Neural cell (in vitro differentiated cells): ENCODE measurements at regions not wholly inside any gene's neighbourhood (a gene's known extent, or its start where the extent isn't known, plus 50 kb on each side); places are given as distances from the start of the nearest gene placed in this dataset.

Experiments
- CTCF ChIP-seq: fragments of 450-650 bp; IDR thresholded peaks from 2 replicates; pipeline ENCODE4 v1.5.1; 2014; ENCODE audit warnings: antibody characterized with exemption, mild to moderate bottlenecking, moderate library complexity; ENCODE audit not compliant: poor library complexity, severe bottlenecking
- EP300 ChIP-seq: fragments of 450-650 bp; conservative IDR thresholded peaks from 2 replicates; pipeline ENCODE4 v1.6.1; 2014; ENCODE audit warnings: antibody characterized with exemption, mild to moderate bottlenecking, moderate library complexity; ENCODE audit not compliant: poor library complexity, severe bottlenecking
- EZH2 ChIP-seq: fragments of 200-600, 300-800 bp; shearing (Covaris generic), sonication (generic); IDR thresholded peaks from 2 replicates; pipeline ENCODE4 v1.6.1; 2014; ENCODE audit warnings: antibody characterized with exemption, low read length, borderline replicate concordance, mild to moderate bottlenecking; ENCODE audit not compliant: insufficient read depth, poor library complexity, severe bottlenecking
- MXI1 ChIP-seq: fragments of 450-650 bp; conservative IDR thresholded peaks from 2 replicates; pipeline ENCODE4 v1.6.1; 2014; ENCODE audit warnings: antibody characterized with exemption, mild to moderate bottlenecking; ENCODE audit not compliant: poor library complexity, severe bottlenecking
- POLR2AphosphoS5 ChIP-seq: IDR thresholded peaks from 2 replicates; pipeline ENCODE4 v1.6.1; 2012
- RAD21 ChIP-seq: fragments of 450-650 bp; conservative IDR thresholded peaks from 2 replicates; pipeline ENCODE4 v1.6.1; 2014; ENCODE audit warnings: antibody characterized with exemption, mild to moderate bottlenecking, moderate library complexity
- REST ChIP-seq: IDR thresholded peaks from 2 replicates; pipeline ENCODE4 v1.6.1; 2012; ENCODE audit warnings: borderline replicate concordance
- SMC3 ChIP-seq: fragments of 450-650 bp; conservative IDR thresholded peaks from 2 replicates; pipeline ENCODE4 v1.6.1; 2014; ENCODE audit warnings: antibody characterized with exemption, mild to moderate bottlenecking, moderate library complexity; ENCODE audit not compliant: poor library complexity

GRCh38 chr22:35156945-35157344 lies 91.0 kb downstream of the ISX start:
- TF ChIP-seq CTCF, result no peak
- TF ChIP-seq EZH2, result no peak
- TF ChIP-seq REST, result no peak
- no peak for TF ChIP-seq POLR2AphosphoS5
- no peak for TF ChIP-seq MXI1
- no peak for TF ChIP-seq EP300
- no peak for TF ChIP-seq SMC3
- no peak for TF ChIP-seq RAD21
